Neural cell (in vitro differentiated cells): ENCODE measurements at regions not wholly inside any gene's neighbourhood (a gene's known extent, or its start where the extent isn't known, plus 50 kb on each side); places are given as distances from the start of the nearest gene placed in this dataset.

Experiments
- H2AFZ ChIP-seq: fragments of 200-600, 300-800 bp; sonication (generic), shearing (Covaris generic); 2 replicates; pipeline ENCODE4 v1.6.0; 2014; ENCODE audit warnings: low read depth, mild to moderate bottlenecking, antibody characterized with exemption, low read length, moderate library complexity
- H3F3A ChIP-seq: fragments of 200-600 bp; shearing (Covaris generic); 2 replicates; pipeline ENCODE4 v1.6.1; 2016; ENCODE audit warnings: mild to moderate bottlenecking, moderate library complexity, mixed read lengths, antibody characterized with exemption, low read length; ENCODE audit not compliant: insufficient read depth, poor library complexity, severe bottlenecking
- H3K27ac ChIP-seq: fragments of 200-600, 300-800 bp; sonication (generic), shearing (Covaris generic); 2 replicates; pipeline ENCODE4 v1.5.1; 2014; ENCODE audit warnings: mild to moderate bottlenecking, low read length, moderate library complexity
- H3K27me3 ChIP-seq: fragments of 300-800, 200-600 bp; sonication (generic), shearing (Covaris generic); 2 replicates; pipeline ENCODE4 v1.6.0; 2014; ENCODE audit warnings: mild to moderate bottlenecking, low read depth, low read length, moderate library complexity; ENCODE audit not compliant: insufficient read depth
- H3K36me3 ChIP-seq: fragments of 300-800, 200-600 bp; sonication (generic), shearing (Covaris generic); 2 replicates; pipeline ENCODE4 v1.5.1; 2014; ENCODE audit warnings: mild to moderate bottlenecking, antibody characterized with exemption, low read length, moderate library complexity; ENCODE audit not compliant: insufficient read depth
- H3K4me2 ChIP-seq: fragments of 300-800, 200-600 bp; sonication (generic), shearing (Covaris generic); 2 replicates; pipeline ENCODE4 v1.6.0; 2014; ENCODE audit warnings: mild to moderate bottlenecking, low read length
- H3K4me3 ChIP-seq: fragments of 300-800, 200-600 bp; sonication (generic), shearing (Covaris generic); 2 replicates; pipeline ENCODE4 v1.5.1; 2014; ENCODE audit warnings: mild to moderate bottlenecking, low read length, moderate library complexity
- H3K79me2 ChIP-seq: fragments of 200-600 bp; shearing (Covaris generic); replicated peaks from 2 replicates; pipeline ENCODE4 v1.6.0; 2014; ENCODE audit warnings: mild to moderate bottlenecking, low read length, moderate library complexity; ENCODE audit not compliant: insufficient read depth
- H3K9ac ChIP-seq: fragments of 300-800, 200-600 bp; sonication (generic), shearing (Covaris generic); 2 replicates; pipeline ENCODE4 v1.6.1; 2016; ENCODE audit warnings: mild to moderate bottlenecking, low read length, mixed read lengths
- H3K9me2 ChIP-seq: fragments of 200-600 bp; shearing (Covaris generic); 2 replicates; pipeline ENCODE4 v1.6.1; 2016; ENCODE audit warnings: mild to moderate bottlenecking, low read length, mixed read lengths; ENCODE audit not compliant: insufficient read depth
- H3K9me3 ChIP-seq: fragments of 200-600, 300-800 bp; sonication (generic), shearing (Covaris generic); 2 replicates; pipeline ENCODE4 v1.6.1; 2016; ENCODE audit warnings: mild to moderate bottlenecking, mixed run types, low read length, moderate library complexity, mixed read lengths
- H4K20me1 ChIP-seq: fragments of 200-600 bp; shearing (Covaris generic); 2 replicates; pipeline ENCODE4 v1.6.1; 2016; ENCODE audit warnings: mild to moderate bottlenecking, mixed run types; ENCODE audit not compliant: insufficient read depth
- EP300 ChIP-seq: fragments of 450-650 bp; conservative IDR thresholded peaks from 2 replicates; pipeline ENCODE4 v1.6.1; 2014; ENCODE audit warnings: antibody characterized with exemption, mild to moderate bottlenecking, moderate library complexity; ENCODE audit not compliant: poor library complexity, severe bottlenecking
- EZH2 ChIP-seq: fragments of 200-600, 300-800 bp; shearing (Covaris generic), sonication (generic); IDR thresholded peaks from 2 replicates; pipeline ENCODE4 v1.6.1; 2014; ENCODE audit warnings: antibody characterized with exemption, low read length, borderline replicate concordance, mild to moderate bottlenecking; ENCODE audit not compliant: insufficient read depth, poor library complexity, severe bottlenecking
- MXI1 ChIP-seq: fragments of 450-650 bp; conservative IDR thresholded peaks from 2 replicates; pipeline ENCODE4 v1.6.1; 2014; ENCODE audit warnings: antibody characterized with exemption, mild to moderate bottlenecking; ENCODE audit not compliant: poor library complexity, severe bottlenecking
- POLR2AphosphoS5 ChIP-seq: IDR thresholded peaks from 2 replicates; pipeline ENCODE4 v1.6.1; 2012
- RAD21 ChIP-seq: fragments of 450-650 bp; conservative IDR thresholded peaks from 2 replicates; pipeline ENCODE4 v1.6.1; 2014; ENCODE audit warnings: antibody characterized with exemption, mild to moderate bottlenecking, moderate library complexity
- SMC3 ChIP-seq: fragments of 450-650 bp; conservative IDR thresholded peaks from 2 replicates; pipeline ENCODE4 v1.6.1; 2014; ENCODE audit warnings: antibody characterized with exemption, mild to moderate bottlenecking, moderate library complexity; ENCODE audit not compliant: poor library complexity
- TAF1 ChIP-seq: IDR thresholded peaks from 2 replicates; pipeline ENCODE4 v1.6.1; 2012; ENCODE audit warnings: low read depth
- TF ChIP-seq, protein P1 (sequence below): IDR thresholded peaks from 2 replicates; pipeline ENCODE4 v1.6.1; 2012; ENCODE audit warnings: borderline replicate concordance
- TF ChIP-seq, protein P2 (sequence below): fragments of 450-650 bp; IDR thresholded peaks from 2 replicates; pipeline ENCODE4 v1.5.1; 2014; ENCODE audit warnings: antibody characterized with exemption, mild to moderate bottlenecking, moderate library complexity; ENCODE audit not compliant: poor library complexity, severe bottlenecking

DNA sequence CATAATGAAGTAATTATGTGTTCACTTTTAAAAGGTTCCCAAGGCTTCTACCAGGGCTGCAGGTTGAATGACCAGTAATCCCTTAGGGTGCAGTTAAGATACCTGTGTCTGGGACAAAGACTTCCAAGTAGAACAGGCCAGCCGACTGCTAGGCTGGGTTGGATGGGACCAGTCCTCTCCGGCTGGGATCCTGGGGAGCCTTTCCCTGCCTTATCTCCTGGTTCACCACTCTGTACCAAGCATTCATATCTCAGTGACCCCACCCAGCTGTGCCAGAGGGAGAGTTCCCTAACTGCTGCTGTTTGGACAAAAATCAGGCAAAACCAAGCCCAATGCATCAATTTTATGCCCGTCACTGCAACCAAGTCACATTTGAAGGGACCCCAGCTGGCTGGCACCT lies 116.2 kb upstream of the ATP1A1 start (continued):
- TF ChIP-seq, protein P1, sequence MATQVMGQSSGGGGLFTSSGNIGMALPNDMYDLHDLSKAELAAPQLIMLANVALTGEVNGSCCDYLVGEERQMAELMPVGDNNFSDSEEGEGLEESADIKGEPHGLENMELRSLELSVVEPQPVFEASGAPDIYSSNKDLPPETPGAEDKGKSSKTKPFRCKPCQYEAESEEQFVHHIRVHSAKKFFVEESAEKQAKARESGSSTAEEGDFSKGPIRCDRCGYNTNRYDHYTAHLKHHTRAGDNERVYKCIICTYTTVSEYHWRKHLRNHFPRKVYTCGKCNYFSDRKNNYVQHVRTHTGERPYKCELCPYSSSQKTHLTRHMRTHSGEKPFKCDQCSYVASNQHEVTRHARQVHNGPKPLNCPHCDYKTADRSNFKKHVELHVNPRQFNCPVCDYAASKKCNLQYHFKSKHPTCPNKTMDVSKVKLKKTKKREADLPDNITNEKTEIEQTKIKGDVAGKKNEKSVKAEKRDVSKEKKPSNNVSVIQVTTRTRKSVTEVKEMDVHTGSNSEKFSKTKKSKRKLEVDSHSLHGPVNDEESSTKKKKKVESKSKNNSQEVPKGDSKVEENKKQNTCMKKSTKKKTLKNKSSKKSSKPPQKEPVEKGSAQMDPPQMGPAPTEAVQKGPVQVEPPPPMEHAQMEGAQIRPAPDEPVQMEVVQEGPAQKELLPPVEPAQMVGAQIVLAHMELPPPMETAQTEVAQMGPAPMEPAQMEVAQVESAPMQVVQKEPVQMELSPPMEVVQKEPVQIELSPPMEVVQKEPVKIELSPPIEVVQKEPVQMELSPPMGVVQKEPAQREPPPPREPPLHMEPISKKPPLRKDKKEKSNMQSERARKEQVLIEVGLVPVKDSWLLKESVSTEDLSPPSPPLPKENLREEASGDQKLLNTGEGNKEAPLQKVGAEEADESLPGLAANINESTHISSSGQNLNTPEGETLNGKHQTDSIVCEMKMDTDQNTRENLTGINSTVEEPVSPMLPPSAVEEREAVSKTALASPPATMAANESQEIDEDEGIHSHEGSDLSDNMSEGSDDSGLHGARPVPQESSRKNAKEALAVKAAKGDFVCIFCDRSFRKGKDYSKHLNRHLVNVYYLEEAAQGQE: no peak

DNA sequence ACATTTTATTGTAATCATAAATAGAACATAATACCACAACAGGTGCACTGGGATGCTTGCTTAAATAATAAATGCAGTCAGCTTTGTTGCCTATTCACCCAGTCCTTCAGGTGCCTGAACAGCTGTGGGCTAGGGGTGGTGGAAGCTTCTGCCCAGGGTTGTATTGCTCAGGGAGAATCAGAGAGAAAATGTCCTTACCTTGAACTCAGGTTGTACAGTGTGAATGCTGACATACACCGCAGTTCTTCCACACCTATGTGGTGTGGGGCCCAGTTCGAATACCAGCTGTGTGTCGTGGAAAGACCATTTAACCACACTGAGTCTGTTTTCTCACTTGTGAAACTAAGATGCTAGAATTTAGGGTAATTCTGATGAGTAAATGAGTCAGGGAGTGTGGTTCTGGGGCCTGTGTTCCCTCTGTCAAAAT lies 115.7 kb upstream of the ATP1A1 start:
- Histone ChIP-seq H3K9me3 (no peaks in the 10 kb centered on the region), H3K4me3 (no peak overlapping the region), H3K9ac (no peak overlapping the region), H3K27ac (peak overlapping the region; percentile 93), H3K27me3 (no peaks in the 10 kb centered on the region), H3K9me2 (no peaks in the 10 kb centered on the region), H3K4me2 (no peak overlapping the region), H4K20me1 (no peaks in the 10 kb centered on the region), H3K79me2 (no peaks in the 10 kb centered on the region), H2AFZ (no peak overlapping the region), H3K36me3 (no peaks in the 10 kb centered on the region), H3F3A (peaks cover 12% of the 10 kb centered on the region)
- TF ChIP-seq POLR2AphosphoS5 (no peak), SMC3 (no peak), TAF1 (no peak), RAD21 (no peak), EZH2 (no peak), MXI1 (no peak)
- TF ChIP-seq, protein P2, sequence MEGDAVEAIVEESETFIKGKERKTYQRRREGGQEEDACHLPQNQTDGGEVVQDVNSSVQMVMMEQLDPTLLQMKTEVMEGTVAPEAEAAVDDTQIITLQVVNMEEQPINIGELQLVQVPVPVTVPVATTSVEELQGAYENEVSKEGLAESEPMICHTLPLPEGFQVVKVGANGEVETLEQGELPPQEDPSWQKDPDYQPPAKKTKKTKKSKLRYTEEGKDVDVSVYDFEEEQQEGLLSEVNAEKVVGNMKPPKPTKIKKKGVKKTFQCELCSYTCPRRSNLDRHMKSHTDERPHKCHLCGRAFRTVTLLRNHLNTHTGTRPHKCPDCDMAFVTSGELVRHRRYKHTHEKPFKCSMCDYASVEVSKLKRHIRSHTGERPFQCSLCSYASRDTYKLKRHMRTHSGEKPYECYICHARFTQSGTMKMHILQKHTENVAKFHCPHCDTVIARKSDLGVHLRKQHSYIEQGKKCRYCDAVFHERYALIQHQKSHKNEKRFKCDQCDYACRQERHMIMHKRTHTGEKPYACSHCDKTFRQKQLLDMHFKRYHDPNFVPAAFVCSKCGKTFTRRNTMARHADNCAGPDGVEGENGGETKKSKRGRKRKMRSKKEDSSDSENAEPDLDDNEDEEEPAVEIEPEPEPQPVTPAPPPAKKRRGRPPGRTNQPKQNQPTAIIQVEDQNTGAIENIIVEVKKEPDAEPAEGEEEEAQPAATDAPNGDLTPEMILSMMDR: no peak

DNA sequence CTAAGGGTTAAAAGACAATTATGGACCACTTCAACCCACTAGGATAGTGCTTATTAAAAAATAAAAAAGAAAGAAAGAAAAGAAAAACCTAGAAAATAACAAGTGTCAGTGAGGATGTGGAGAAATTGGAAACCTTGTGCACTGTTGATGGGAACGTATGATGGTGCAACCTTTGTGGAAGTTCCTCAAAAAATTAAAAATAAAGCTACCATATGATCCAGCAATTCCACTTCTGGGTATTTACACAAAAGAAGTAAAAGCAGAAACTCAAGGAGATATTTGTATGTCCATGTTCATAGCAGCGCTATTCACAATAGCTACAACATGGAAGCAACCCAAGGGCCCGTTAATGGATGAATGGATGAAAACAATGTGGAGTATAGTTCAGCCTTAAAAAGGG lies 115.2 kb upstream of the ATP1A1 start:
- no peak overlapping the region for H3K9ac ChIP-seq
- no peak overlapping the region for H3K4me2 ChIP-seq
- no peak overlapping the region for H2AFZ ChIP-seq
- no peak overlapping the region for H3K27ac ChIP-seq
- peaks cover 12% of the 10 kb centered on the region for H3F3A ChIP-seq
- TF ChIP-seq, protein P2: no peak
- TF ChIP-seq MXI1 (no peak), POLR2AphosphoS5 (no peak), SMC3 (no peak), EZH2 (no peak), TAF1 (no peak), RAD21 (no peak), EP300 (no peak)
- TF ChIP-seq, protein P1: no peak
- no peaks in the 10 kb centered on the region for H3K27me3 ChIP-seq
- H3K36me3 ChIP-seq: no peaks in the 10 kb centered on the region
- no peaks in the 10 kb centered on the region for H3K9me2 ChIP-seq
- no peak overlapping the region for H3K4me3 ChIP-seq
- H3K9me3 ChIP-seq: no peaks in the 10 kb centered on the region
- no peaks in the 10 kb centered on the region for H4K20me1 ChIP-seq
- no peaks in the 10 kb centered on the region for H3K79me2 ChIP-seq
